Progenitor cell of endocrine pancreas (in vitro differentiated cells): ENCODE measurements at regions not wholly inside any gene's neighbourhood (a gene's known extent, or its start where the extent isn't known, plus 50 kb on each side); places are given as distances from the start of the nearest gene placed in this dataset.
"Not testable (repeated sequence)": the region's sequence is repeated elsewhere in the genome, so short reads cannot be mapped to it uniquely, and the experiment has no call there.

Source experiments
- DNase-seq: peaks from one replicate; pipeline ENCODE4 v3.0.0; 2021; ENCODE audit warnings: low spot score; ENCODE audit not compliant: unreplicated experiment
- H3K27ac Mint-ChIP-seq: 2 replicates; pipeline ENCODE4 v1.8.0; 2021; ENCODE audit warnings: mild to moderate bottlenecking, moderate library complexity, mixed read lengths
- H3K27me3 Mint-ChIP-seq: 2 replicates; pipeline ENCODE4 v1.8.0; 2021; ENCODE audit warnings: mixed read lengths
- H3K36me3 Mint-ChIP-seq: 2 replicates; pipeline ENCODE4 v1.8.0; 2022; ENCODE audit warnings: mixed read lengths; ENCODE audit not compliant: insufficient read depth
- H3K4me1 Mint-ChIP-seq: 2 replicates; pipeline ENCODE4 v1.8.0; 2021; ENCODE audit warnings: low read depth, mixed read lengths
- H3K4me3 Mint-ChIP-seq: 2 replicates; pipeline ENCODE4 v1.8.0; 2021; ENCODE audit warnings: low read depth, mild to moderate bottlenecking, moderate library complexity, mixed read lengths
- H3K9me3 Mint-ChIP-seq: 2 replicates; pipeline ENCODE4 v1.8.0; 2021; ENCODE audit warnings: low read depth, mixed read lengths
- TF ChIP-seq, protein P1 (sequence below): fragments of 200-600 bp; sonication (generic); IDR thresholded peaks from one replicate; pipeline ENCODE4 v1.5.0; 2021; ENCODE audit warnings: antibody characterized with exemption, mild to moderate bottlenecking; ENCODE audit not compliant: unreplicated experiment

DNA sequence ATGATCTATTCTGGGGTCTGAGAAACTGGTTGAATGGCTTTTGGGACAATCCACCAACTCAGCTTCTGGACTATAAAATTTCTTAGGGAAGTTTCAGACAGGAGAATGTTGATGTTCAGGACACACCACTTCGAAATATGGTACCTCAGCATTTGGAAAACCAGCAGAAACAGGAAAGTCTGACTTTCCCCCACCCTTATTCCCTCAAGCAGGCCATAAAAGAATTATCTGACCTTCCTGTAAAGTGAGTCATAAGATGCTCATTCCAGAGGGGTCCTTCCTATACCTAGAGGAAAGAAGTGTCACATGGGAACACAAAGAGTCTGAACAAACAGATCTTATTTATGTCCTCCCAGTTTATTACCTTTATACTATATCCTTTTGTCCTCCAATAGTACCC lies 415.0 kb downstream of the CPS1 start:
- Mint-ChIP-seq H3K27me3 (no peaks in the 10 kb centered on the region), H3K4me1 (no peaks in the 10 kb centered on the region), H3K9me3 (no peaks in the 10 kb centered on the region), H3K27ac (no peak overlapping the region), H3K4me3 (no peak overlapping the region), H3K36me3 (no peaks in the 10 kb centered on the region)
- TF ChIP-seq, protein P1, sequence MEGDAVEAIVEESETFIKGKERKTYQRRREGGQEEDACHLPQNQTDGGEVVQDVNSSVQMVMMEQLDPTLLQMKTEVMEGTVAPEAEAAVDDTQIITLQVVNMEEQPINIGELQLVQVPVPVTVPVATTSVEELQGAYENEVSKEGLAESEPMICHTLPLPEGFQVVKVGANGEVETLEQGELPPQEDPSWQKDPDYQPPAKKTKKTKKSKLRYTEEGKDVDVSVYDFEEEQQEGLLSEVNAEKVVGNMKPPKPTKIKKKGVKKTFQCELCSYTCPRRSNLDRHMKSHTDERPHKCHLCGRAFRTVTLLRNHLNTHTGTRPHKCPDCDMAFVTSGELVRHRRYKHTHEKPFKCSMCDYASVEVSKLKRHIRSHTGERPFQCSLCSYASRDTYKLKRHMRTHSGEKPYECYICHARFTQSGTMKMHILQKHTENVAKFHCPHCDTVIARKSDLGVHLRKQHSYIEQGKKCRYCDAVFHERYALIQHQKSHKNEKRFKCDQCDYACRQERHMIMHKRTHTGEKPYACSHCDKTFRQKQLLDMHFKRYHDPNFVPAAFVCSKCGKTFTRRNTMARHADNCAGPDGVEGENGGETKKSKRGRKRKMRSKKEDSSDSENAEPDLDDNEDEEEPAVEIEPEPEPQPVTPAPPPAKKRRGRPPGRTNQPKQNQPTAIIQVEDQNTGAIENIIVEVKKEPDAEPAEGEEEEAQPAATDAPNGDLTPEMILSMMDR, result no peak
- DNase-seq, result no peak

DNA sequence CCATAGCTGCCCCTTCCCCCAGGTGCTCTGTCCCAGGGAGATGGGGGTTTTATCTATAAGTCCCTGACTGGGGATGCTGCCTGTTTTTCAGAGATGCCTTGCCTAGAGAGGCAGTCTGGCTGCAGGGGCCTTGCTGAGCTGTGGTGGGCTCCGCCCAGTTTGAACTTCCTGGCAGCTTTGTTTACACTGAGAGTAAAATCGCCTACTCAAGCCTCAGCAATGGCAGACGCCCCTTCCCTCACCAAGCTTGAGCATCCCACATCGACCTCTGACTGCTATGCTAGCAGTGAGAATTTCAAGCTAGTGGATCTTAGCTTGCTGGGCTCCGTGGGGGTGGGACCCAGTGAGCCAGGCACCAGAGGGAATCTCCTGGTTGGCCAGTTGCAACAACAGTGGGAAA lies 430.4 kb downstream of the CPS1 start:
- H3K36me3 Mint-ChIP-seq, H3K4me3 Mint-ChIP-seq, H3K27me3 Mint-ChIP-seq, H3K4me1 Mint-ChIP-seq, H3K27ac Mint-ChIP-seq, DNase-seq: not testable (repeated sequence)
- H3K9me3 Mint-ChIP-seq, result peaks cover 13% of the 10 kb centered on the region

DNA sequence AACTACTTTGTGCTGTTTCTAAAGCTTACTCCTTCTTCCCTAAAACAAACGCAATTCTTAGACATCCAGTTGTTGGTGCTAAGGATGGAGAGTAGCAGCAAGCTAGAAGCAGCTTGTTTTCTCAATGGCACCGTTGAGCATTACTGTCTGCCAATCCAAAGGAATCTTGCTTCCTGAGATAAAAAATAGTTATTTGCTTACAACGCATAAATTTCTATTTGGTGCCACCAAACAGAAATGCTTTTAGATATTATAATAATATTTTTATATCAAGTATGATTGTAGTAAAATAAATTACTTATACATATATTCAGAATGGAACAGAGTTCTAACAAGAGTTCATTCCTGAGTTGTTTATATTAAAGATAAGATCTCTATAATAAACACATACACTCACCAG lies 434.7 kb downstream of the CPS1 start:
- TF ChIP-seq, protein P1, result no peak
- no peak for DNase-seq
- peaks cover 13% of the 10 kb centered on the region for H3K9me3 Mint-ChIP-seq
- H3K4me1 Mint-ChIP-seq, result no peaks in the 10 kb centered on the region
- H3K36me3 Mint-ChIP-seq, result no peaks in the 10 kb centered on the region
- H3K4me3 Mint-ChIP-seq, result no peak overlapping the region
- H3K27me3 Mint-ChIP-seq, result no peaks in the 10 kb centered on the region
- no peak overlapping the region for H3K27ac Mint-ChIP-seq

DNA sequence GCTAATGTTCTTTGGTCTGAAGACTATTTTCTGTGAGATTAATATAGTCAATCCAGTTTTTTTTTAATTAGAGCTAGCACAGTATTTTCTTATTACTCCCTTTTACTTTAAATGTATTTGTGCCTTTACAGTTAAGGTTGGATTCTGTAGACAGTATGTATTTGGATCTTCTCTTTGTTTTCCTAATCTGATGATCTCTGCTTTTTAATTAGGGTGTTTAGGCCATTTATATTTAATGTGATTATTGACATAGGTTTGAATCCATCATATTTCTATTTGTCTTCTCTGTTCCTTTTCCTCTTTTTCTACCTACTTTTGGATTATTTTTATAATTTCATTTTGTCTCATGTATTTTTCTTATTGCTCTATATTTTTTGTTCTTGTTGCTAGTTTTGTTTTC lies 437.7 kb downstream of the CPS1 start:
- TF ChIP-seq, protein P1, result no peak
- no peak for DNase-seq
- Mint-ChIP-seq H3K27me3 (no peaks in the 10 kb centered on the region), H3K27ac (no peak overlapping the region), H3K9me3 (peaks cover 13% of the 10 kb centered on the region), H3K4me3 (no peak overlapping the region), H3K36me3 (no peaks in the 10 kb centered on the region), H3K4me1 (no peaks in the 10 kb centered on the region)

DNA sequence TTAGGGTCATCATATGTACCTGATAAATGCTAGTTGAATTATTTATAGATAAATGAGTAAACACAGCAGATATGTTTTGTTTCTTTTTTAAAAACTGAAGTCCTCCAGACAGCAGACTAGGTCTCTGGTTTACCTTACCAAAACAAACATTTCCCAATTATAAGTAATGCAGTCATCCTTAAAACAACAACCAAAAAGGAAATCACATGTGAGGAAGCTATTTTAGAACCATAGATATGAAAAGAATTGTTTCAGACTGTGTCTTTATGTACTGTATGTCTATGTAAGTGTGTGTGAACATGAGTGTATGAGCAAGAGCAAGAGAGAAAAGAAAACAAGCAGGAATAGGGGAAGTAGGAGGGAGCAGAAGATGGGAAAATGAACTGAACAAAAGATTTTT lies 441.0 kb downstream of the CPS1 start:
- TF ChIP-seq, protein P1, result no peak
- DNase-seq, result no peak
- no peaks in the 10 kb centered on the region for H3K27me3 Mint-ChIP-seq
- H3K9me3 Mint-ChIP-seq, result peaks cover 13% of the 10 kb centered on the region
- H3K36me3 Mint-ChIP-seq, result no peaks in the 10 kb centered on the region
- no peak overlapping the region for H3K4me3 Mint-ChIP-seq
- H3K4me1 Mint-ChIP-seq, result no peaks in the 10 kb centered on the region
- no peak overlapping the region for H3K27ac Mint-ChIP-seq

DNA sequence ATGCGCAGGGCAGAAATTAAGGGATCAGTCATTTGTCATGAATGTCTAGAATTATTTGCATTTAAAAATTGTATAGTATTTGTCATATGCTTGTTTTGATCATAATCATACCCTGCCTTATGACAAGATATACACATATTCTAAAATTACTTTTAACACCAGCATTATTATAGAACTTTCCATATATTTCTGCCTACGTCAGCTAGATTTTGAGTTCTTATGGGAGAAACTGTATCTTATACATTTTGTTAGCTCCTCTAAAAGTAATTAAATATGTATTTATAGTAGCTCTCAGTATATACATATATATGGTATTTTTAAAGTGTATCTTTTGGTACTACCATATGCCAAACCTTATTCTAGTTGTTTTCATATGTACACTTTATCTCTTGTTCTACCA lies 441.9 kb downstream of the CPS1 start:
- TF ChIP-seq, protein P1, result no peak
- no peak overlapping the region for H3K27ac Mint-ChIP-seq
- no peak for DNase-seq
- H3K4me3 Mint-ChIP-seq, result no peak overlapping the region
- H3K9me3 Mint-ChIP-seq, result peaks cover 13% of the 10 kb centered on the region
- no peaks in the 10 kb centered on the region for H3K27me3 Mint-ChIP-seq
- no peaks in the 10 kb centered on the region for H3K36me3 Mint-ChIP-seq
- H3K4me1 Mint-ChIP-seq, result no peaks in the 10 kb centered on the region
